Erythroblast (primary cell): ENCODE measurements at regions not wholly inside any gene's neighbourhood (a gene's known extent, or its start where the extent isn't known, plus 50 kb on each side); places are given as distances from the start of the nearest gene placed in this dataset.

Source experiments
- DNase-seq, 2 experiments: peaks; one replicate each; lab custom pipeline; 2025; lab: John Stamatoyannopoulos, UW
- GATA1 ChIP-seq: IDR thresholded peaks from 2 replicates; pipeline ENCODE4 v1.6.1; 2011; ENCODE audit warnings: low read depth, mild to moderate bottlenecking, control low read depth, low read length, moderate library complexity
- POLR2A ChIP-seq: IDR thresholded peaks from 2 replicates; pipeline ENCODE4 v1.6.1; 2011; ENCODE audit warnings: mild to moderate bottlenecking, low read length

- no peak for TF ChIP-seq POLR2A
- TF ChIP-seq GATA1 = no peak
- no peak for DNase-seq
Observed at GRCh38 chr12:34344851-34345522, 322.7 kb downstream of the ALG10 start.

- DNase-seq = no peak
- no peak for TF ChIP-seq POLR2A
- no peak for TF ChIP-seq GATA1
Observed at GRCh38 chr12:34345801-34346200, 323.5 kb downstream of the ALG10 start.

- DNase-seq = no peak
Observed at GRCh38 chr12:34346372-34347034, 324.2 kb downstream of the ALG10 start.

GRCh38 chr12:34347367-34347766, 325.1 kb downstream of the ALG10 start:
- no peak for TF ChIP-seq GATA1
- TF ChIP-seq POLR2A = no peak
- DNase-seq = no peak

More at GRCh38 chr12:34346372-34347034, 324.2 kb downstream of the ALG10 start:
- no peak for TF ChIP-seq GATA1
- TF ChIP-seq POLR2A = no peak

GRCh38 chr12:34348064-34348463, 325.8 kb downstream of the ALG10 start:
- DNase-seq = no peak
- TF ChIP-seq POLR2A (no peak), GATA1 (no peak)

- TF ChIP-seq POLR2A = no peak
- DNase-seq = no peak
Observed at GRCh38 chr12:34348836-34349672, 326.8 kb downstream of the ALG10 start.

GRCh38 chr12:34349673-34349961, 327.3 kb downstream of the ALG10 start:
- DNase-seq = no peak
- TF ChIP-seq POLR2A (no peak), GATA1 (no peak)

GRCh38 chr12:34350092-34351041, 328.1 kb downstream of the ALG10 start:
- TF ChIP-seq GATA1 = no peak
- TF ChIP-seq POLR2A = no peak
- DNase-seq = no peak

- TF ChIP-seq GATA1 = no peak
- TF ChIP-seq POLR2A = no peak
- DNase-seq = no peak
Observed at GRCh38 chr12:34352098-34352497, 329.8 kb downstream of the ALG10 start.

GRCh38 chr12:34354239-34355200, 332.2 kb downstream of the ALG10 start:
- TF ChIP-seq POLR2A (no peak), GATA1 (no peak)
- DNase-seq = no peak

- DNase-seq = no peak
- no peak for TF ChIP-seq POLR2A
- no peak for TF ChIP-seq GATA1
Observed at GRCh38 chr12:34356233-34356987, 334.1 kb downstream of the ALG10 start.

- no peak for DNase-seq
- TF ChIP-seq GATA1 (no peak), POLR2A (no peak)
Observed at GRCh38 chr12:34357791-34358190, 335.5 kb downstream of the ALG10 start.
